ENCODE measurements at regions not wholly inside any gene's neighbourhood (a gene's known extent, or its start where the extent isn't known, plus 50 kb on each side); places are given as distances from the start of the nearest gene placed in this dataset.
"Not testable (repeated sequence)": the region's sequence is repeated elsewhere in the genome, so short reads cannot be mapped to it uniquely, and the experiment has no call there.

DNA sequence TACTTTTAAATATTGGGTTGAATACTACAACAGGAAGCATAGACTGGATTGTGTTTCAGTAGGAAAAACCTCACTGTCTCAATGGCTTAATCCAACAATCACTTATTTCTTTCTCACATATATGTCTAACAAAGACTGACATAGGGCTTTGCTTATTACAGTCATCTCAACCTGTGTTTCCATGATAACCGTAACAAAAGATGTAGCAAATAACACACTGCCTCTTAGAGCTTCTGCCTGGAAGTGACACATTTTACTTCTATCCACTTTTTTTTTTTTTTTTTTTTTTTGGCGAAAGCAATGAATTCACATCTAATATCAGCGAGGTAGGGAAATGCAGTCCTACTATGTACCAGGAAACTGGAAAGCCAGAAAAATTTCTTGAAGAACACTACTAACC lies 204.9 kb upstream of the CDKN2B start:
- Mint-ChIP-seq H3K27me3 (ENCODE audit: low read depth) (no peaks in the 10 kb centered on the region), H3K4me1 (no peaks in the 10 kb centered on the region), H3K4me3 (no peak overlapping the region), H3K9me3 (no peaks in the 10 kb centered on the region), H3K36me3 (ENCODE audit: low read depth) (no peaks in the 10 kb centered on the region), H3K27ac (no peak overlapping the region)
- TF ChIP-seq, protein P1, sequence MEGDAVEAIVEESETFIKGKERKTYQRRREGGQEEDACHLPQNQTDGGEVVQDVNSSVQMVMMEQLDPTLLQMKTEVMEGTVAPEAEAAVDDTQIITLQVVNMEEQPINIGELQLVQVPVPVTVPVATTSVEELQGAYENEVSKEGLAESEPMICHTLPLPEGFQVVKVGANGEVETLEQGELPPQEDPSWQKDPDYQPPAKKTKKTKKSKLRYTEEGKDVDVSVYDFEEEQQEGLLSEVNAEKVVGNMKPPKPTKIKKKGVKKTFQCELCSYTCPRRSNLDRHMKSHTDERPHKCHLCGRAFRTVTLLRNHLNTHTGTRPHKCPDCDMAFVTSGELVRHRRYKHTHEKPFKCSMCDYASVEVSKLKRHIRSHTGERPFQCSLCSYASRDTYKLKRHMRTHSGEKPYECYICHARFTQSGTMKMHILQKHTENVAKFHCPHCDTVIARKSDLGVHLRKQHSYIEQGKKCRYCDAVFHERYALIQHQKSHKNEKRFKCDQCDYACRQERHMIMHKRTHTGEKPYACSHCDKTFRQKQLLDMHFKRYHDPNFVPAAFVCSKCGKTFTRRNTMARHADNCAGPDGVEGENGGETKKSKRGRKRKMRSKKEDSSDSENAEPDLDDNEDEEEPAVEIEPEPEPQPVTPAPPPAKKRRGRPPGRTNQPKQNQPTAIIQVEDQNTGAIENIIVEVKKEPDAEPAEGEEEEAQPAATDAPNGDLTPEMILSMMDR (IDR thresholded peaks at IDR 0.05; ENCODE audit: unreplicated experiment in 3 of 3): no peak

DNA sequence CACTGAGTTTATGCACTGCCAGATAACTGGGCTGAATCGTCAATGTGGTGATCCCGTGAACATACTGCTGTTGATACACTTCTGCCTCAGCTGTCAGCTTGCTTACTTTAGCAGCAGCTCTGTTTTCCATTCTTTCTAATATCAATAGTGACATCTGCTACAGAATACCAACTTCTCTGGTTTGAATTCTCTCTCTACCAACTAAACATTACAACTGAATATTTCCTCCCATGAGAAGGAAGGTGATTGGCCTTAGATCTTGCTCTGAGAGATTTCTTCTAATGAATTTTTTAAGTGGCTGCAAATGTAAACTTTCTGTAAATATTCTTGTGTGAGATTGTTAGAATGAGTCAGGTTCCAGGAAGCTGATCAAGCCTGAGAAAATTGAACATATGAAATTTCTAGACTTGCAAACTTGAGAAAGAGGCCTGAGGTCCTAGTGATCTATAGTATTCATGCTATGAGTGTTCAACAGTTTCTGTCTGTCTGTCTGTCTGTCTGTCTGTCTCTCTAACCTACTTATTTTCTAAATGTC lies 205.5 kb upstream of the CDKN2B start:
- Mint-ChIP-seq H3K9me3 (no peaks in the 10 kb centered on the region), H3K36me3 (ENCODE audit: low read depth) (no peaks in the 10 kb centered on the region), H3K27ac (no peak overlapping the region), H3K4me1 (no peaks in the 10 kb centered on the region), H3K4me3 (no peak overlapping the region), H3K27me3 (ENCODE audit: low read depth) (no peaks in the 10 kb centered on the region)
- TF ChIP-seq, protein P1 (IDR thresholded peaks at IDR 0.05; ENCODE audit: unreplicated experiment in 3 of 3): no peak

DNA sequence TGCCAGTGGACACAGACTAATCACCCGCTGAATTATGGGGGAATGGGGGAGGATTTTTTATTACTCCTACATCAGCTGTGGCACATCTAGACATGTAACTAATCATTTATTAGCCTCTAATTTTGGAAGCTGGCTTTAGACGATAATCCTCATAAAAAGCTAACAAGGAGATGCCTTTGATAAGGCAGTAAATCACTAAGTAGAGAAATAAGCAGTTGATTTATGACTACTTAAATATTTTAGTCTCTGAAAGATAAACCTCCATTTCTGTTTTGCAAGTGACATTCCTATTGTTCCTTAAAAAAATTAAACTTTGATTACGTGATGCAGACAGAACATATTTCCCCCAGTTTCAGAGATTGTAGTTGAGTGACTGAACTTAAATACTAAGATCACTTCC lies 206.4 kb upstream of the CDKN2B start:
- no peak overlapping the region for H3K27ac Mint-ChIP-seq
- H3K9me3 Mint-ChIP-seq: no peaks in the 10 kb centered on the region
- no peaks in the 10 kb centered on the region for H3K27me3 Mint-ChIP-seq (ENCODE audit: low read depth)
- H3K36me3 Mint-ChIP-seq (ENCODE audit: low read depth): no peaks in the 10 kb centered on the region
- TF ChIP-seq, protein P1 (IDR thresholded peaks at IDR 0.05; ENCODE audit: unreplicated experiment in 3 of 3): no peak
- no peaks in the 10 kb centered on the region for H3K4me1 Mint-ChIP-seq
- H3K4me3 Mint-ChIP-seq: no peak overlapping the region

DNA sequence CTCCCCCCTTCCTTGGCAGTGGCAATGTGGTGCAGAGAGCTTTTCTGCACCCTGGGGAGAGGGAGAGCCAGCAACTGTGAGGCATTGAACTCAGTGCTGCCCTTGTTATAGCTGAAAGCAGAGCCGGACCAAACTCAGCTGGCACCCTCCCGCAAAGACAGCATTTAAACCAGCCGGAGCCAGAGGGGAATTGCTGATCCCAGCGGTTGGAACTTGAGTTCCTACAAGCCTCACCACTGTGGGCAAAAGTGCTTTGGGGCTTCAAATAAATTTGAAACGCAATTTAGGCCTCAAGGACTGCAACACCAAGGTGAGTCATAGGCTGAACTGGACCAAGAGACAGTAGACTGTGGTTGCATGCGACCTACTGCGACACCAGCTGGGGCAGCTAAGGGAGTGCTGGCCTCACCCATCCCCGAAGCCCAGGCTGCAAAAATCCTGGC lies 207.6 kb upstream of the CDKN2B start:
- no peaks in the 10 kb centered on the region for H3K9me3 Mint-ChIP-seq
- H3K36me3 Mint-ChIP-seq (ENCODE audit: low read depth): no peaks in the 10 kb centered on the region

DNA sequence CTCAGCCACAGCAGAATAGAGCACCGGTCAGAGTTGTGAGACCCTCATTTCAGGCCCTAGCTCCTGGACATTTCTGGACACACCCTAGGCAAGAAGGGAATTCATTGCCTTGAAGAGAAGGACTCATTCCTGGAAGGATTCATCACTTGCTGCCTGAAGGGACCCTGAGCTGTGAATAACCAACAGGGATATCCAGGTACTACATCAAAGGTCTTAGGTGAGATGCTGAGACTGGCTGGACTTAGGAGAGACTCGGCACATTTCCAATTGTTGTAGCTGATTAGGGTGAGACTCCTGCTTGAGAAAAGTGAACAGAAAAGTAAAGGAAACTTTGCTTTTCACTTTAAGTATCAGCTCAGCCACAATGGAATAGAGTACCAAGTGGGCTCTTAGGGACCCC lies 208.1 kb upstream of the CDKN2B start:
- Mint-ChIP-seq H3K36me3 (ENCODE audit: low read depth) (no peaks in the 10 kb centered on the region), H3K27me3 (ENCODE audit: low read depth) (no peaks in the 10 kb centered on the region), H3K27ac (no peak overlapping the region), H3K9me3 (no peaks in the 10 kb centered on the region), H3K4me1 (no peaks in the 10 kb centered on the region), H3K4me3 (no peak overlapping the region)
- TF ChIP-seq, protein P1 (IDR thresholded peaks at IDR 0.05; ENCODE audit: unreplicated experiment in 3 of 3): no peak

More for the DNA sequence above, 207.6 kb upstream of the CDKN2B start:
- no peaks in the 10 kb centered on the region for H3K27me3 Mint-ChIP-seq (ENCODE audit: low read depth)
- no peaks in the 10 kb centered on the region for H3K4me1 Mint-ChIP-seq
- no peak overlapping the region for H3K27ac Mint-ChIP-seq
- H3K4me3 Mint-ChIP-seq: no peak overlapping the region
- TF ChIP-seq, protein P1 (IDR thresholded peaks at IDR 0.05; ENCODE audit: unreplicated experiment in 3 of 3): no peak

DNA sequence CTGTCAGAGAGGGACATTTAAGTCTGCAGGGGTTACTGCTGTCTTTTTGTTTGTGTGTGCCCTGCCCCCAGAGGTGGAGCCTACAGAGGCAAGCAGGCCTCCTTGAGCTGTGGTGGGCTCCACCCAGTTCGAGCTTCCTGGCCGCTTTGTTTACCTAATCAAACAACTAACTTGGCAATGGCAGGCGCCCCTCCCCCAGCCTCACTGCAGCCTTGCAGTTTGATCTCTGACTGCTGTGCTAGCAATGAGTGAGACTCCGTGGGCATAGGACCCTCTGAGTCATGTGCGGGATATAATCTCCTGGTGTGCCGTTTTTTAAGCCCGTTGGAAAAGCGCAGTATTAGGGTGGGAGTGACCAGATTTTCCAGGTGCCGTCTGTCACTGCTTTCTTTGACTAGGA lies 216.8 kb upstream of the CDKN2B start:
- not testable (repeated sequence) for H3K36me3 Mint-ChIP-seq (ENCODE audit: low read depth); H3K4me1 Mint-ChIP-seq; H3K27ac Mint-ChIP-seq; H3K27me3 Mint-ChIP-seq (ENCODE audit: low read depth); H3K4me3 Mint-ChIP-seq
- H3K9me3 Mint-ChIP-seq: peaks cover 21% of the 10 kb centered on the region

All from nephron (organoid).